ENCODE measurements at regions not wholly inside any gene's neighbourhood (a gene's known extent, or its start where the extent isn't known, plus 50 kb on each side); places are given as distances from the start of the nearest gene placed in this dataset.
"Not testable (repeated sequence)": the region's sequence is repeated elsewhere in the genome, so short reads cannot be mapped to it uniquely, and the experiment has no call there.

GRCh38 chr5:67896311-67896929, 319.1 kb upstream of the PIK3R1 start:
- H3K27ac Mint-ChIP-seq: no peak overlapping the region
- no peaks in the 10 kb centered on the region for H3K36me3 Mint-ChIP-seq
- no peak overlapping the region for H3K4me3 Mint-ChIP-seq
- POLR2A ChIA-PET: no interaction called here
- DNase-seq (no peak), ATAC-seq (ENCODE audit: low read depth) (no peak)
- peaks cover 6% of the 10 kb centered on the region for H3K9me3 Mint-ChIP-seq
- H3K27me3 Mint-ChIP-seq: no peaks in the 10 kb centered on the region
- H3K4me1 Mint-ChIP-seq: no peaks in the 10 kb centered on the region

- H3K4me1 Mint-ChIP-seq; H3K27me3 Mint-ChIP-seq; DNase-seq; H3K4me3 Mint-ChIP-seq; H3K9me3 Mint-ChIP-seq; H3K36me3 Mint-ChIP-seq; POLR2A ChIA-PET; ATAC-seq (ENCODE audit: low read depth); H3K27ac Mint-ChIP-seq: not testable (repeated sequence)
Measured at GRCh38 chr5:67889870-67890269, 325.7 kb upstream of the PIK3R1 start.

- no peaks in the 10 kb centered on the region for H3K9me3 Mint-ChIP-seq
- no peak overlapping the region for H3K4me3 Mint-ChIP-seq
Measured at GRCh38 chr5:67887748-67888161, 327.8 kb upstream of the PIK3R1 start.

GRCh38 chr5:67886761-67887160, 328.8 kb upstream of the PIK3R1 start:
- no peak overlapping the region for H3K4me3 Mint-ChIP-seq
- ATAC-seq (ENCODE audit: low read depth) (no peak), DNase-seq (no peak)
- H3K27ac Mint-ChIP-seq: no peak overlapping the region
- H3K36me3 Mint-ChIP-seq: no peaks in the 10 kb centered on the region
- H3K27me3 Mint-ChIP-seq: peaks cover 2% of the 10 kb centered on the region
- POLR2A ChIA-PET: no interaction called here
- H3K4me1 Mint-ChIP-seq: no peaks in the 10 kb centered on the region
- no peaks in the 10 kb centered on the region for H3K9me3 Mint-ChIP-seq

More at GRCh38 chr5:67887748-67888161, 327.8 kb upstream of the PIK3R1 start:
- POLR2A ChIA-PET: no interaction called here
- no peaks in the 10 kb centered on the region for H3K36me3 Mint-ChIP-seq
- no peak overlapping the region for H3K27ac Mint-ChIP-seq
- ATAC-seq (ENCODE audit: low read depth): no peak
- no peak for DNase-seq
- H3K4me1 Mint-ChIP-seq: no peaks in the 10 kb centered on the region
- peaks cover 2% of the 10 kb centered on the region for H3K27me3 Mint-ChIP-seq

GRCh38 chr5:67880876-67881275, 334.7 kb upstream of the PIK3R1 start:
- ATAC-seq (ENCODE audit: low read depth) (no peak), DNase-seq (no peak)
- Mint-ChIP-seq H3K36me3 (no peaks in the 10 kb centered on the region), H3K27me3 (peaks cover 2% of the 10 kb centered on the region), H3K4me1 (no peaks in the 10 kb centered on the region), H3K27ac (no peak overlapping the region), H3K9me3 (no peaks in the 10 kb centered on the region), H3K4me3 (no peak overlapping the region)
- POLR2A ChIA-PET: no interaction called here

GRCh38 chr5:67880511-67880805, 335.1 kb upstream of the PIK3R1 start:
- H3K36me3 Mint-ChIP-seq: no peaks in the 10 kb centered on the region
- H3K9me3 Mint-ChIP-seq: no peaks in the 10 kb centered on the region
- ATAC-seq (ENCODE audit: low read depth): no peak
- H3K4me1 Mint-ChIP-seq: no peaks in the 10 kb centered on the region
- H3K27ac Mint-ChIP-seq: no peak overlapping the region
- peaks cover 2% of the 10 kb centered on the region for H3K27me3 Mint-ChIP-seq
- no peak overlapping the region for H3K4me3 Mint-ChIP-seq
- POLR2A ChIA-PET: no interaction called here
- no peak for DNase-seq

- H3K9me3 Mint-ChIP-seq: no peaks in the 10 kb centered on the region
- no peaks in the 10 kb centered on the region for H3K4me1 Mint-ChIP-seq
- no peak for ATAC-seq (ENCODE audit: low read depth)
- no peaks in the 10 kb centered on the region for H3K27me3 Mint-ChIP-seq
- DNase-seq: no peak
- H3K4me3 Mint-ChIP-seq: no peak overlapping the region
- no peak overlapping the region for H3K27ac Mint-ChIP-seq
- POLR2A ChIA-PET: no interaction called here
- H3K36me3 Mint-ChIP-seq: no peaks in the 10 kb centered on the region
Measured at GRCh38 chr5:67879620-67880510, 335.7 kb upstream of the PIK3R1 start.

- Mint-ChIP-seq H3K9me3 (no peaks in the 10 kb centered on the region), H3K27me3 (no peaks in the 10 kb centered on the region), H3K4me3 (no peak overlapping the region), H3K4me1 (no peaks in the 10 kb centered on the region), H3K36me3 (no peaks in the 10 kb centered on the region), H3K27ac (no peak overlapping the region)
- DNase-seq (no peak), ATAC-seq (ENCODE audit: low read depth) (no peak)
- POLR2A ChIA-PET: no interaction called here
Measured at GRCh38 chr5:67878933-67879332, 336.6 kb upstream of the PIK3R1 start.

GRCh38 chr5:67876371-67876770, 339.2 kb upstream of the PIK3R1 start:
- Mint-ChIP-seq H3K4me3 (no peak overlapping the region), H3K36me3 (no peaks in the 10 kb centered on the region), H3K27me3 (no peaks in the 10 kb centered on the region), H3K27ac (no peak overlapping the region), H3K9me3 (no peaks in the 10 kb centered on the region), H3K4me1 (no peaks in the 10 kb centered on the region)
- POLR2A ChIA-PET: no interaction called here
- no peak for DNase-seq
- ATAC-seq (ENCODE audit: low read depth): no peak

- no peaks in the 10 kb centered on the region for H3K27me3 Mint-ChIP-seq
- H3K9me3 Mint-ChIP-seq: no peaks in the 10 kb centered on the region
- no peaks in the 10 kb centered on the region for H3K4me1 Mint-ChIP-seq
- POLR2A ChIA-PET: no interaction called here
- no peak overlapping the region for H3K4me3 Mint-ChIP-seq
- H3K36me3 Mint-ChIP-seq: no peaks in the 10 kb centered on the region
- no peak overlapping the region for H3K27ac Mint-ChIP-seq
- no peak for DNase-seq
- no peak for ATAC-seq (ENCODE audit: low read depth)
Measured at GRCh38 chr5:67875601-67876000, 340.0 kb upstream of the PIK3R1 start.

- H3K4me3 Mint-ChIP-seq: no peak overlapping the region
- no peak for ATAC-seq (ENCODE audit: low read depth)
Measured at GRCh38 chr5:67873935-67874334, 341.6 kb upstream of the PIK3R1 start.

GRCh38 chr5:67870662-67871061, 344.9 kb upstream of the PIK3R1 start:
- ATAC-seq (ENCODE audit: low read depth) (no peak), DNase-seq (no peak)
- POLR2A ChIA-PET: no interaction called here
- Mint-ChIP-seq H3K27me3 (no peaks in the 10 kb centered on the region), H3K4me3 (no peak overlapping the region), H3K36me3 (no peaks in the 10 kb centered on the region), H3K9me3 (no peaks in the 10 kb centered on the region), H3K27ac (no peak overlapping the region), H3K4me1 (no peaks in the 10 kb centered on the region)

More at GRCh38 chr5:67873935-67874334, 341.6 kb upstream of the PIK3R1 start:
- DNase-seq: no peak
- POLR2A ChIA-PET: no interaction called here
- H3K4me1 Mint-ChIP-seq: no peaks in the 10 kb centered on the region
- no peak overlapping the region for H3K27ac Mint-ChIP-seq
- no peaks in the 10 kb centered on the region for H3K36me3 Mint-ChIP-seq
- no peaks in the 10 kb centered on the region for H3K27me3 Mint-ChIP-seq
- H3K9me3 Mint-ChIP-seq: no peaks in the 10 kb centered on the region

- H3K4me3 Mint-ChIP-seq; H3K4me1 Mint-ChIP-seq; H3K27me3 Mint-ChIP-seq; DNase-seq; H3K9me3 Mint-ChIP-seq; H3K27ac Mint-ChIP-seq; POLR2A ChIA-PET; H3K36me3 Mint-ChIP-seq; ATAC-seq (ENCODE audit: low read depth): not testable (repeated sequence)
Measured at GRCh38 chr5:67864335-67864734, 351.2 kb upstream of the PIK3R1 start.

GRCh38 chr5:67858471-67859031, 357.0 kb upstream of the PIK3R1 start:
- no peak for DNase-seq
- no peaks in the 10 kb centered on the region for H3K9me3 Mint-ChIP-seq
- no peaks in the 10 kb centered on the region for H3K4me1 Mint-ChIP-seq
- POLR2A ChIA-PET: no interaction called here
- ATAC-seq (ENCODE audit: low read depth): no peak
- no peak overlapping the region for H3K27ac Mint-ChIP-seq
- H3K36me3 Mint-ChIP-seq: no peaks in the 10 kb centered on the region
- peaks cover 2% of the 10 kb centered on the region for H3K27me3 Mint-ChIP-seq
- no peak overlapping the region for H3K4me3 Mint-ChIP-seq
